ENCODE measurements at regions not wholly inside any gene's neighbourhood (a gene's known extent, or its start where the extent isn't known, plus 50 kb on each side); places are given as distances from the start of the nearest gene placed in this dataset.
A peak's percentile ranks its signal among the peaks of the same experiment; 100 is the strongest.

- no peak overlapping the region for H3K4me2 ChIP-seq (ENCODE audit: extremely low read depth, insufficient read depth, low read length)
- no peak overlapping the region for H3K27ac ChIP-seq (ENCODE audit: insufficient read depth, low read length)
- no peaks in the 10 kb centered on the region for H3K27me3 ChIP-seq (ENCODE audit: control insufficient read depth, insufficient read depth, low read length)
- H3K4me3 ChIP-seq (replicated peaks in 1 of 4; ENCODE audit: control extremely low read depth in 1 of 4, insufficient read depth in 1 of 4, low read depth in 3 of 4, low read length in 4 of 4) = no peak overlapping the region
- H3K4me1 ChIP-seq (ENCODE audit: control insufficient read depth, extremely low read depth, insufficient read depth, low read length) = no peaks in the 10 kb centered on the region
- H3K79me2 ChIP-seq (ENCODE audit: control insufficient read depth, insufficient read depth, low read length) = no peaks in the 10 kb centered on the region
- no peak overlapping the region for H3K9ac ChIP-seq (ENCODE audit: insufficient read depth, low read length)
- H3K36me3 ChIP-seq (ENCODE audit: control insufficient read depth, insufficient read depth, low read length) = no peaks in the 10 kb centered on the region
- no peak for TF ChIP-seq EZH2 (IDR thresholded peaks at IDR 0.05; ENCODE audit: low read length, missing control alignments)
- TF ChIP-seq CTCF (conservative IDR thresholded peaks at IDR 0.05 in 1 of 2, IDR thresholded peaks at IDR 0.05 in 1 of 2; ENCODE audit: low read depth in 1 of 2, low read length in 2 of 2) = no peak
- no peaks in the 10 kb centered on the region for H4K20me1 ChIP-seq (ENCODE audit: control insufficient read depth, extremely low read depth, insufficient read depth, low read length)
- H2AFZ ChIP-seq (ENCODE audit: low read length) = no peak overlapping the region
- DNase-seq (ENCODE audit: low read depth in 2 of 2) = no peak
- H3K9me3 ChIP-seq (ENCODE audit: control insufficient read depth, insufficient read depth, low read depth, low read length) = no peaks in the 10 kb centered on the region
Measured at GRCh38 chr1:87218618-87219017, 110.1 kb upstream of the LMO4 start.

GRCh38 chr1:87219141-87219540 lies 109.5 kb upstream of the LMO4 start:
- Histone ChIP-seq H3K4me3 (replicated peaks in 1 of 4; ENCODE audit: control extremely low read depth in 1 of 4, insufficient read depth in 1 of 4, low read depth in 3 of 4, low read length in 4 of 4) (no peak overlapping the region), H3K9ac (ENCODE audit: insufficient read depth, low read length) (no peak overlapping the region), H3K27me3 (ENCODE audit: control insufficient read depth, insufficient read depth, low read length) (no peaks in the 10 kb centered on the region), H3K27ac (ENCODE audit: insufficient read depth, low read length) (no peak overlapping the region), H4K20me1 (ENCODE audit: control insufficient read depth, extremely low read depth, insufficient read depth, low read length) (no peaks in the 10 kb centered on the region), H3K4me2 (ENCODE audit: extremely low read depth, insufficient read depth, low read length) (no peak overlapping the region), H3K9me3 (ENCODE audit: control insufficient read depth, insufficient read depth, low read depth, low read length) (no peaks in the 10 kb centered on the region), H3K79me2 (ENCODE audit: control insufficient read depth, insufficient read depth, low read length) (no peaks in the 10 kb centered on the region), H3K4me1 (ENCODE audit: control insufficient read depth, extremely low read depth, insufficient read depth, low read length) (no peaks in the 10 kb centered on the region), H3K36me3 (ENCODE audit: control insufficient read depth, insufficient read depth, low read length) (no peaks in the 10 kb centered on the region), H2AFZ (ENCODE audit: low read length) (no peak overlapping the region)
- no peak for DNase-seq (ENCODE audit: low read depth in 2 of 2)
- TF ChIP-seq EZH2 (IDR thresholded peaks at IDR 0.05; ENCODE audit: low read length, missing control alignments) = no peak
- no peak for TF ChIP-seq CTCF (conservative IDR thresholded peaks at IDR 0.05 in 1 of 2, IDR thresholded peaks at IDR 0.05 in 1 of 2; ENCODE audit: low read depth in 1 of 2, low read length in 2 of 2)

- no peak overlapping the region for H3K4me3 ChIP-seq (replicated peaks in 1 of 4; ENCODE audit: control extremely low read depth in 1 of 4, insufficient read depth in 1 of 4, low read depth in 3 of 4, low read length in 4 of 4)
- no peaks in the 10 kb centered on the region for H3K79me2 ChIP-seq (ENCODE audit: control insufficient read depth, insufficient read depth, low read length)
- TF ChIP-seq EZH2 (IDR thresholded peaks at IDR 0.05; ENCODE audit: low read length, missing control alignments) (no peak), CTCF (conservative IDR thresholded peaks at IDR 0.05 in 1 of 2, IDR thresholded peaks at IDR 0.05 in 1 of 2; ENCODE audit: low read depth in 1 of 2, low read length in 2 of 2) (no peak)
- DNase-seq (ENCODE audit: low read depth in 2 of 2) = peak in 1 of 2 donors; percentile 17
- H4K20me1 ChIP-seq (ENCODE audit: control insufficient read depth, extremely low read depth, insufficient read depth, low read length) = no peaks in the 10 kb centered on the region
- no peaks in the 10 kb centered on the region for H3K27me3 ChIP-seq (ENCODE audit: control insufficient read depth, insufficient read depth, low read length)
- no peak overlapping the region for H2AFZ ChIP-seq (ENCODE audit: low read length)
- no peaks in the 10 kb centered on the region for H3K36me3 ChIP-seq (ENCODE audit: control insufficient read depth, insufficient read depth, low read length)
- no peak overlapping the region for H3K9ac ChIP-seq (ENCODE audit: insufficient read depth, low read length)
- no peak overlapping the region for H3K27ac ChIP-seq (ENCODE audit: insufficient read depth, low read length)
- no peaks in the 10 kb centered on the region for H3K9me3 ChIP-seq (ENCODE audit: control insufficient read depth, insufficient read depth, low read depth, low read length)
- peaks cover 2% of the 10 kb centered on the region for H3K4me1 ChIP-seq (ENCODE audit: control insufficient read depth, extremely low read depth, insufficient read depth, low read length)
- no peak overlapping the region for H3K4me2 ChIP-seq (ENCODE audit: extremely low read depth, insufficient read depth, low read length)
Measured at GRCh38 chr1:87219626-87220025, 109.1 kb upstream of the LMO4 start.
